HG03354 (cell line): ENCODE measurements at regions not wholly inside any gene's neighbourhood (a gene's known extent, or its start where the extent isn't known, plus 50 kb on each side); places are given as distances from the start of the nearest gene placed in this dataset.

Experiments used
- ATAC-seq: cut with Tn5 transposase; IDR thresholded peaks from one replicate; pipeline ENCODE4 v1.9.1; 2021; ENCODE audit warnings: mild to moderate bottlenecking; ENCODE audit not compliant: unreplicated experiment, poor library complexity, severe bottlenecking

GRCh38 chr4:136551753-136552152, 980.5 kb downstream of the PCDH18 start:
- ATAC-seq, result no peak

DNA sequence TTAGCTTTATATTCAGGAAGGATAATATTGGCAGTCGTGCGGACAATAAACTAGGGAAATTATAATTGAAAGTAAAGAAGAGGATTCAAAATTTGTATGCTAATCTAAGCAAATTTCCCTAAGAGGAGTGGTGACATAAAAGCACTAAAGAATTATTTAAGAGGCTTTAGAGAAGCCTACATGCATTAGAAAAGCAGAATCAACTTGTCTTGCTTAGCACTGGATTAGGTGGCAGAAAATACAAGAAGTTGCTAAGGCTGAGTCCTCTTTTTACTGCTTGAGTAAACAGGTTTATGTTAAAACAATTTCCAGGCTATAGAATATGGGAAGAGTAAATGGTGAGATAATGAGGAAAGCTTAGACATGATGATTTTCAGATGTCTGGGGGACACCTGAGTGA, 991.5 kb downstream of the PCDH18 start:
- no peak for ATAC-seq

- ATAC-seq, result no peak
Measured at GRCh38 chr4:136528131-136528530, 1004.2 kb downstream of the PCDH18 start.

GRCh38 chr4:136526517-136526916, 1005.8 kb downstream of the PCDH18 start:
- no peak for ATAC-seq

GRCh38 chr4:136524039-136524438, 1008.3 kb downstream of the PCDH18 start:
- no peak for ATAC-seq

GRCh38 chr4:136516371-136516770, 1015.9 kb downstream of the PCDH18 start:
- no peak for ATAC-seq

GRCh38 chr4:136505020-136505419, 1027.3 kb downstream of the PCDH18 start:
- no peak for ATAC-seq

DNA sequence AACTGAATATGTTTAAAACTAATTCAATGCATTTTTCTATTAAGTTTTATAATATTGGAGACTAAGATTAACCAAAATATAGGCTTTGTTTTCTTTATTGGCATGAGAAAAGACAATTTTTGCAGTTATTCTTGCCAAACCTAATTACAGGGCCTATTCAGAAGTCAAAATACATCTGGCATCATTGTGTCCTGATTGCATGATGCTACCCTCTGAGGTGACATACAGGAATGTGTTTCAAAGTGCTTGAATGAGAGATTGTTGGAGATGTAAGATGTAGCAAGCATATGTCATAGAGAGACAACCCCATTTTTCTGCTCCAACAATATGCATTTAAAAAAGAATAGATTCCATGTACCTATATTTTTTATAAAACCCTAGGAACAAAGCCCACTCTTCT, 1036.4 kb downstream of the PCDH18 start:
- ATAC-seq, result no peak

GRCh38 chr4:136495076-136495475, 1037.2 kb downstream of the PCDH18 start:
- ATAC-seq, result no peak

- no peak for ATAC-seq
Measured at GRCh38 chr4:136489101-136489500, 1043.2 kb downstream of the PCDH18 start.

- no peak for ATAC-seq
Measured at GRCh38 chr4:136484996-136485395, 1047.3 kb downstream of the PCDH18 start.

- no peak for ATAC-seq
Measured at GRCh38 chr4:136476753-136477152, 1055.5 kb downstream of the PCDH18 start.

DNA sequence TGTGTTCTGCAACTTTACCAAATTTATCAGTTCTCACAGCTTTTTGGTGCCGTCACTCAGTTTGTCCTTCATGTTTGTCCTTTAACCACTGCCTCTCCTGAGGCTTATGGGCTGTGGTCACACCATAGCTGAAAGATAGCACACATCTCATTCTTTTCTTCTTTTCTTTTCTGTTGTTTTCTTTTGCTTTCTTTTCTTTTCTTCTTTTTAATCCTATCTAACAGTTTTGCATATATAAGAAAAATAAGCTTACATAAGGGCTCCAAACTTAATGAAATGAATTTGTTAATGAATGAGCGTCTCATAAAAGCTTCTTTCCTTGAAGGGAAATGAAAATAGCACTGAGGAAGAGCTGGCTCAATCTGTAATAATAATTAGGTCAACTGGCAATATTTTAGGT, 1061.2 kb downstream of the PCDH18 start:
- no peak for ATAC-seq

- no peak for ATAC-seq
Measured at GRCh38 chr4:136465691-136466090, 1066.6 kb downstream of the PCDH18 start.

DNA sequence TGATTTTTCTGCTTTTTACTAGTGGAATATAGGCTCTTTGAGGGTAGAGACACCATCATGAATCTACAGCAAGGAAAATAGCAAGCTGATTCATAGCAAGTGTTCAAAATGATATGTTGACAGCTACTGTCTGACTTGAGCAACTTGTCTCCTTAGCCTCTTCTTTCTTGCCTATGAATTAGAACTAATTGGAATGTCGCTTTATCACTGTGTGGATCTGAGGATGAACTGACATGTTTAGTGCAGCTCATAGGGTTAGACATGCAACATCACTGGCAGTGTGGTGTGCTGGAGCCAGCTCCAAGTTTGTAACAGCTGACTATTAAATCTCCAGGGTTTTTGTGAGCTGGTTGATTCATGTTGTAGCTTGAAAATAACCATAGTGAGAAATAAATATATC, 1068.4 kb downstream of the PCDH18 start:
- ATAC-seq, result no peak

GRCh38 chr4:136461533-136461932, 1070.8 kb downstream of the PCDH18 start:
- ATAC-seq, result no peak

- ATAC-seq, result no peak
Measured at GRCh38 chr4:136458326-136458725, 1074.0 kb downstream of the PCDH18 start.

- ATAC-seq, result no peak
Measured at GRCh38 chr4:136457577-136457976, 1074.7 kb downstream of the PCDH18 start.

DNA sequence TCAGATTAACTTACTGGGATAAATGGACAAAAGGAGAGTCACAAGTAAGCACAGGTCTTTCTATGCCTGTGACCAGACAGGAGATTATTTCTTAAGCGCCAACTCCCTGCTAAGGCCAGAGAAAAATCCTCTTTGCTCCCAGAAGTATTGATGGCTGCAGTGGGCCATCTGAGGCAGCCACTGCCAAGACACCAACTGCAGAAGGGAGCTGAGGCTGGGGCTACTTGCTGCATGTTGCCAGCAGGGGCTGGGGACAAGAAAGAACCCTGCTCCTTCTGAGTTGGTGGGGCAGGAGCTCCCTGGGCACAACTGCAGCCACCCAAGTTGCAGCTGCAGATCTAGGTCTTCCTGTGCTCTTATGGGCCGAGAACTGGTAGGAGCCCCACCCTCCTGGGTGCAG, 1075.3 kb downstream of the PCDH18 start:
- ATAC-seq, result no peak

GRCh38 chr4:136443006-136443405, 1089.3 kb downstream of the PCDH18 start:
- no peak for ATAC-seq

- no peak for ATAC-seq
Measured at GRCh38 chr4:136442447-136442846, 1089.8 kb downstream of the PCDH18 start.

DNA sequence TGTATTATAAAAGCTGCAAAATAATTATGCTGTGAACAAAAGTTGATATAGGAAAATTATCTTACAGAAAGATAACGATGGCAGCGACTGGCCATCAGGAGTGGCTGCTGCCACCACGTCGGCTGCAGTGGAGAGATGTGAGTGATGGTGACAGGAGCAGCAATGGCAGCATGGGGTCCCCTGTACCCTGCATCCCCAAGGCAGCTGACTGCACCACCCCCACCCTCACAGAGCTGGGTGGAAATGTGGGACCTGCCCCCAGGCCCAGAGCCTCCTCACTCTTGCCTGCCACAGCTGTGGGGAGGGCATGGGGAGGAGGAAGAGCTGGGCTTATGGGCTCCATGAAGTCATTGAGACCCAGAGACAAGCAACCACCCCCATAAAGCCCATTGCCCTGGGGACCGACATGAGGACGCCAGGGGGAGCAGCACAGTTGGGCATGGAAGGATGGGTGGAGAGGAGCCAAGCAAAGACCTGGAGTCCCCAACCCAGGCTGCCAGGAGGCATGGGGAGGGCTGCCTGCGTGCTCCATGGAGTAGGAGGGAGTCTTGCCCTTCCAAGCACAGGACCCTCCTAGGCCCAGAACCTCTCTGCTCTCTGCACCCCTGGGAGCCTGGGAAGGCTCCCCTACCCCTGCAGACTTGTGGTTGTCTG, 1090.5 kb downstream of the PCDH18 start:
- no peak for ATAC-seq
